Endothelial cell of umbilical vein (primary cell): ENCODE measurements at regions not wholly inside any gene's neighbourhood (a gene's known extent, or its start where the extent isn't known, plus 50 kb on each side); places are given as distances from the start of the nearest gene placed in this dataset.

Experiments used
- BruUV-seq: library from RNA; stranded (reverse); fragments of 400-500 nt; replicated peaks from 2 replicates; lab custom pipeline; 2021; lab: Mats Ljungman, UMichigan
- CTCF ChIA-PET: fragments of 300-600, 350-600 bp; sonication (Branson Sonifier 250); formaldehyde crosslinking; loops from one replicate; lab custom pipeline; 2021; ENCODE audit warnings: antibody characterized with exemption, inconsistent platforms; lab: Charles Lee
- POLR2A ChIA-PET: fragments of 300-600, 350-600 bp; sonication (Branson Sonifier 250); formaldehyde crosslinking; loops from one replicate; lab custom pipeline; 2021; ENCODE audit warnings: antibody characterized with exemption, inconsistent platforms; lab: Charles Lee
- DNase-seq: peaks from one replicate; pipeline ENCODE4 v3.0.0-alpha.2; 2011; ENCODE audit warnings: low read depth, low spot score
- FAIRE-seq: peaks from 2 replicates; lab custom pipeline; 2011; peaks lifted over from hg19 to GRCh38; lab: Jason Lieb, UNC
- H2AFZ ChIP-seq: 2 replicates; pipeline ENCODE4 v1.6.0; 2012; ENCODE audit warnings: low read depth, low read length, control low read depth, inconsistent platforms
- H3K27ac ChIP-seq: 2 replicates; pipeline ENCODE4 v1.5.1; 2011; ENCODE audit warnings: low read depth, mild to moderate bottlenecking, control low read depth, low read length, moderate library complexity; ENCODE audit not compliant: insufficient read depth
- H3K27me3 ChIP-seq, 2 experiments: 2 replicates each; pipeline versions ENCODE4 v1.6.0 to v1.6.1; 2011; ENCODE audit warnings: low read length in 2 of 2, mixed read lengths in 1 of 2; ENCODE audit not compliant: control insufficient read depth in 2 of 2, insufficient read depth in 2 of 2
- H3K36me3 ChIP-seq, 2 experiments: 2 replicates in 1 of 2; 3 replicates in 1 of 2; pipeline ENCODE4 v1.5.1; 2011; ENCODE audit warnings: low read length in 2 of 2, mild to moderate bottlenecking in 1 of 2, moderate library complexity in 1 of 2; ENCODE audit not compliant: control insufficient read depth in 2 of 2, insufficient read depth in 2 of 2; ENCODE audit errors: extremely low read depth in 1 of 2
- H3K4me1 ChIP-seq: 3 replicates; pipeline ENCODE4 v1.5.1; 2011; ENCODE audit warnings: mild to moderate bottlenecking, low read length; ENCODE audit not compliant: control insufficient read depth, insufficient read depth; ENCODE audit errors: extremely low read depth
- H3K4me2 ChIP-seq: 2 replicates; pipeline ENCODE4 v1.6.1; 2011; ENCODE audit warnings: low read length, control low read depth, mixed read lengths; ENCODE audit not compliant: insufficient read depth
- H3K4me3 ChIP-seq, 3 experiments: fragments of 200-600 bp in 1 of 3; sonication (generic), shearing (Covaris generic) in 1 of 3; replicated peaks in 1 of 3; 2 replicates each; pipeline ENCODE4 v1.5.1; 2011 to 2016; ENCODE audit warnings: control low read depth in 3 of 3, low read length in 3 of 3, mild to moderate bottlenecking in 2 of 3, inconsistent platforms in 1 of 3, low read depth in 1 of 3, moderate library complexity in 1 of 3; ENCODE audit not compliant: insufficient read depth in 1 of 3
- H3K79me2 ChIP-seq: 2 replicates; pipeline ENCODE4 v1.6.0; 2012; ENCODE audit warnings: low read length, inconsistent platforms; ENCODE audit not compliant: control insufficient read depth, insufficient read depth
- H3K9ac ChIP-seq: replicated peaks from 2 replicates; pipeline ENCODE3; 2011; ENCODE audit warnings: low read length, control low read depth; ENCODE audit not compliant: insufficient read depth; ENCODE audit errors: extremely low read depth
- H3K9me1 ChIP-seq: replicated peaks from 3 replicates; pipeline ENCODE4 v1.6.0; 2011; ENCODE audit warnings: mild to moderate bottlenecking, low read length; ENCODE audit not compliant: control insufficient read depth, insufficient read depth; ENCODE audit errors: extremely low read depth
- H3K9me3 ChIP-seq: replicated peaks from 2 replicates; pipeline ENCODE4 v1.5.1; 2012; ENCODE audit warnings: low read length, inconsistent platforms; ENCODE audit not compliant: control insufficient read depth, insufficient read depth
- H4K20me1 ChIP-seq: replicated peaks from 2 replicates; pipeline ENCODE3; 2011; ENCODE audit warnings: mild to moderate bottlenecking, low read length; ENCODE audit not compliant: control insufficient read depth, insufficient read depth; ENCODE audit errors: extremely low read depth
- EZH2 ChIP-seq: IDR thresholded peaks from 2 replicates; pipeline ENCODE4 v1.6.1; 2012; ENCODE audit warnings: borderline replicate concordance, low read depth, mild to moderate bottlenecking, moderate library complexity, low read length, inconsistent platforms; ENCODE audit not compliant: severe bottlenecking
- FOS ChIP-seq: IDR thresholded peaks from 2 replicates; pipeline ENCODE4 v1.6.1; 2011; ENCODE audit warnings: mild to moderate bottlenecking, low read length, moderate library complexity, borderline replicate concordance; ENCODE audit not compliant: insufficient read depth
- GATA2 ChIP-seq: IDR thresholded peaks from 2 replicates; pipeline ENCODE4 v1.7.0; 2011; ENCODE audit warnings: low read depth, mild to moderate bottlenecking, moderate library complexity, mixed read lengths, low read length; ENCODE audit not compliant: insufficient read length, insufficient read depth
- JUN ChIP-seq: IDR thresholded peaks from 2 replicates; pipeline ENCODE4 v1.6.1; 2011; ENCODE audit warnings: borderline replicate concordance, low read depth; ENCODE audit not compliant: insufficient read length, insufficient read depth
- MYC ChIP-seq: IDR thresholded peaks from one replicate; pipeline ENCODE4 v1.6.1; 2011; ENCODE audit warnings: mild to moderate bottlenecking, low read depth, low read length
- POLR2A ChIP-seq: IDR thresholded peaks from 2 replicates; pipeline ENCODE4 v1.6.1; 2012; ENCODE audit warnings: low read depth, mild to moderate bottlenecking, control low read depth, low read length
- POLR2AphosphoS5 ChIP-seq: IDR thresholded peaks from 2 replicates; pipeline ENCODE4 v1.6.1; 2012; ENCODE audit warnings: low read depth, mild to moderate bottlenecking, control low read depth, low read length, moderate library complexity; ENCODE audit not compliant: insufficient read depth
- dilution Hi-C: fragments of 300-500 bp; cut with MboI; formaldehyde crosslinking; loops from one replicate; pipeline ENCODE4 v1.15.0; 2019; ENCODE audit warnings: low sequenced_read_pairs; ENCODE audit not compliant: extremely low pct_ligation_motif_present
- intact Hi-C: fragments of 100-400 bp; cut with micrococcal nuclease; formaldehyde crosslinking; loops from one replicate; pipeline ENCODE4 v1.10.0; 2022
- TF ChIP-seq, protein P1 (sequence below): IDR thresholded peaks from 2 replicates; pipeline ENCODE4 v1.6.1; 2011; ENCODE audit not compliant: insufficient read depth, insufficient read length
- TF ChIP-seq, protein P2 (sequence below), 2 donors: IDR thresholded peaks; 1 replicate in 1 of 2; 2 replicates in 1 of 2; pipeline ENCODE4 v1.5.1; 2011; ENCODE audit warnings: low read length in 2 of 2, mild to moderate bottlenecking in 2 of 2, moderate library complexity in 2 of 2, control low read depth in 1 of 2, inconsistent platforms in 1 of 2, low read depth in 1 of 2; ENCODE audit not compliant: insufficient read depth in 1 of 2; ENCODE audit errors: extremely low read depth in 1 of 2

DNA sequence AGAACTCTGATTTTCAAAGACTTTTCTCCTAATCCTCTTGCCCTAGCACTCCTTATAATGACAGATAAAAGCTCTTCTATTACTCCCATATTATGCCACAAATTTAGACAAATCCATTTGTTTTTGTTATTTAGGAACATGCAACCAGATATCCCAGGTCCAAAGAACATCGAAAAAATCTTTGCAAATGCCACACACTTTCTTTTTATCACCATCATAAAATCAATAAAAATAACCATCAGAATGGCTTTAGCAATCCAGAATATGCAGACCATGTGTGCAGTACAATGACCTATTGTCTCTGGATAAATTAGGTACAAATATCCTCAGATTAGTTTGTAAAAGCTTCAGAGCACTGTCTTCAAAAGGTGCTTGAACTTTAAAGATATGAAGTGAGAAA lies 376.2 kb upstream of the TCF4 start:
- Histone ChIP-seq H3K79me2 (no peaks in the 10 kb centered on the region), H2AFZ (no peak overlapping the region), H3K27me3 (no peaks in the 10 kb centered on the region), H3K9ac (no peak overlapping the region), H3K4me1 (no peaks in the 10 kb centered on the region), H3K9me1 (no peaks in the 10 kb centered on the region), H3K4me3 (no peak overlapping the region), H3K27ac (no peak overlapping the region), H3K36me3 (no peaks in the 10 kb centered on the region), H3K4me2 (no peak overlapping the region), H4K20me1 (no peaks in the 10 kb centered on the region), H3K9me3 (no peaks in the 10 kb centered on the region)
- ChIA-PET CTCF (no interaction called here), POLR2A (no interaction called here)
- TF ChIP-seq, protein P1, sequence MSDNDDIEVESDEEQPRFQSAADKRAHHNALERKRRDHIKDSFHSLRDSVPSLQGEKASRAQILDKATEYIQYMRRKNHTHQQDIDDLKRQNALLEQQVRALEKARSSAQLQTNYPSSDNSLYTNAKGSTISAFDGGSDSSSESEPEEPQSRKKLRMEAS = no peak
- no peak for TF ChIP-seq POLR2A
- TF ChIP-seq, protein P2, sequence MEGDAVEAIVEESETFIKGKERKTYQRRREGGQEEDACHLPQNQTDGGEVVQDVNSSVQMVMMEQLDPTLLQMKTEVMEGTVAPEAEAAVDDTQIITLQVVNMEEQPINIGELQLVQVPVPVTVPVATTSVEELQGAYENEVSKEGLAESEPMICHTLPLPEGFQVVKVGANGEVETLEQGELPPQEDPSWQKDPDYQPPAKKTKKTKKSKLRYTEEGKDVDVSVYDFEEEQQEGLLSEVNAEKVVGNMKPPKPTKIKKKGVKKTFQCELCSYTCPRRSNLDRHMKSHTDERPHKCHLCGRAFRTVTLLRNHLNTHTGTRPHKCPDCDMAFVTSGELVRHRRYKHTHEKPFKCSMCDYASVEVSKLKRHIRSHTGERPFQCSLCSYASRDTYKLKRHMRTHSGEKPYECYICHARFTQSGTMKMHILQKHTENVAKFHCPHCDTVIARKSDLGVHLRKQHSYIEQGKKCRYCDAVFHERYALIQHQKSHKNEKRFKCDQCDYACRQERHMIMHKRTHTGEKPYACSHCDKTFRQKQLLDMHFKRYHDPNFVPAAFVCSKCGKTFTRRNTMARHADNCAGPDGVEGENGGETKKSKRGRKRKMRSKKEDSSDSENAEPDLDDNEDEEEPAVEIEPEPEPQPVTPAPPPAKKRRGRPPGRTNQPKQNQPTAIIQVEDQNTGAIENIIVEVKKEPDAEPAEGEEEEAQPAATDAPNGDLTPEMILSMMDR (IDR thresholded peaks at IDR 0.05; ENCODE audit: extremely low read depth in 1 of 2, insufficient read depth in 1 of 2, low read depth in 1 of 2, low read length in 2 of 2) = no peak
- no peak for TF ChIP-seq EZH2
- TF ChIP-seq JUN = no peak
- no peak for TF ChIP-seq MYC
- no peak for TF ChIP-seq FOS
- no peak for TF ChIP-seq POLR2AphosphoS5
- no peak for TF ChIP-seq GATA2
- dilution Hi-C loops = no loop called here
- intact Hi-C loops = no loop called here
- BruUV-seq = no TSS peak
- FAIRE-seq = no peak
- DNase-seq = no peak
